ENCODE measurements at regions not wholly inside any gene's neighbourhood (a gene's known extent, or its start where the extent isn't known, plus 50 kb on each side); places are given as distances from the start of the nearest gene placed in this dataset.

GRCh38 chr5:158165647-158166046 is 306.7 kb upstream of the CLINT1 start:
- no peak for DNase-seq (ENCODE audit: low read depth)
- no peak for TF ChIP-seq CTCF (IDR thresholded peaks at IDR 0.05; ENCODE audit: insufficient read depth, low read length, poor library complexity, severe bottlenecking)
- H3K27me3 ChIP-seq (ENCODE audit: control insufficient read depth, insufficient read depth, low read length) = no peaks in the 10 kb centered on the region
- no peak overlapping the region for H3K4me3 ChIP-seq (ENCODE audit: low read depth, low read length)
- no peaks in the 10 kb centered on the region for H3K36me3 ChIP-seq (ENCODE audit: control insufficient read depth, insufficient read depth, low read length)

- no peak for DNase-seq (ENCODE audit: low read depth)
- TF ChIP-seq CTCF (IDR thresholded peaks at IDR 0.05; ENCODE audit: insufficient read depth, low read length, poor library complexity, severe bottlenecking) = no peak
- Histone ChIP-seq H3K4me3 (ENCODE audit: low read depth, low read length) (no peak overlapping the region), H3K27me3 (ENCODE audit: control insufficient read depth, insufficient read depth, low read length) (no peaks in the 10 kb centered on the region), H3K36me3 (ENCODE audit: control insufficient read depth, insufficient read depth, low read length) (no peaks in the 10 kb centered on the region)
These were observed 305.5 kb upstream of the CLINT1 start for GRCh38 chr5:158164296-158165047.

- H3K4me3 ChIP-seq (ENCODE audit: low read depth, low read length) = no peak overlapping the region
- no peaks in the 10 kb centered on the region for H3K36me3 ChIP-seq (ENCODE audit: control insufficient read depth, insufficient read depth, low read length)
- TF ChIP-seq CTCF (IDR thresholded peaks at IDR 0.05; ENCODE audit: insufficient read depth, low read length, poor library complexity, severe bottlenecking) = no peak
- no peaks in the 10 kb centered on the region for H3K27me3 ChIP-seq (ENCODE audit: control insufficient read depth, insufficient read depth, low read length)
- DNase-seq (ENCODE audit: low read depth) = no peak
These were observed 304.7 kb upstream of the CLINT1 start for GRCh38 chr5:158163451-158164295.

GRCh38 chr5:158162479-158163034 is 303.6 kb upstream of the CLINT1 start:
- Histone ChIP-seq H3K27me3 (ENCODE audit: control insufficient read depth, insufficient read depth, low read length) (no peaks in the 10 kb centered on the region), H3K4me3 (ENCODE audit: low read depth, low read length) (no peak overlapping the region), H3K36me3 (ENCODE audit: control insufficient read depth, insufficient read depth, low read length) (no peaks in the 10 kb centered on the region)
- no peak for TF ChIP-seq CTCF (IDR thresholded peaks at IDR 0.05; ENCODE audit: insufficient read depth, low read length, poor library complexity, severe bottlenecking)
- DNase-seq (ENCODE audit: low read depth) = no peak

- H3K4me3 ChIP-seq (ENCODE audit: low read depth, low read length) = no peak overlapping the region
- no peaks in the 10 kb centered on the region for H3K27me3 ChIP-seq (ENCODE audit: control insufficient read depth, insufficient read depth, low read length)
- DNase-seq (ENCODE audit: low read depth) = no peak
- no peaks in the 10 kb centered on the region for H3K36me3 ChIP-seq (ENCODE audit: control insufficient read depth, insufficient read depth, low read length)
- TF ChIP-seq CTCF (IDR thresholded peaks at IDR 0.05; ENCODE audit: insufficient read depth, low read length, poor library complexity, severe bottlenecking) = no peak
These were observed 303.1 kb upstream of the CLINT1 start for GRCh38 chr5:158162026-158162425.
